Astrocyte of the cerebellum (primary cell): ENCODE measurements at regions not wholly inside any gene's neighbourhood (a gene's known extent, or its start where the extent isn't known, plus 50 kb on each side); places are given as distances from the start of the nearest gene placed in this dataset.
"Not testable (repeated sequence)": the region's sequence is repeated elsewhere in the genome, so short reads cannot be mapped to it uniquely, and the experiment has no call there.

ENCODE experiments used
- DNase-seq: peaks from one replicate; pipeline ENCODE4 v3.0.0-alpha.2; 2011; ENCODE audit warnings: low read depth
- H3K4me3 ChIP-seq: 2 replicates; pipeline ENCODE4 v1.5.1; 2011; ENCODE audit warnings: mild to moderate bottlenecking, low read depth, low read length, moderate library complexity
- CTCF ChIP-seq: IDR thresholded peaks from 2 replicates; pipeline ENCODE4 v1.5.1; 2012; ENCODE audit warnings: low read length, low read depth, moderate library complexity, mild to moderate bottlenecking; ENCODE audit errors: missing control alignments
- in situ Hi-C: cut with HindIII; loops from 2 replicates; pipeline ENCODE4 v1.10.0; 2017; ENCODE audit warnings: low sequenced_read_pairs

DNA sequence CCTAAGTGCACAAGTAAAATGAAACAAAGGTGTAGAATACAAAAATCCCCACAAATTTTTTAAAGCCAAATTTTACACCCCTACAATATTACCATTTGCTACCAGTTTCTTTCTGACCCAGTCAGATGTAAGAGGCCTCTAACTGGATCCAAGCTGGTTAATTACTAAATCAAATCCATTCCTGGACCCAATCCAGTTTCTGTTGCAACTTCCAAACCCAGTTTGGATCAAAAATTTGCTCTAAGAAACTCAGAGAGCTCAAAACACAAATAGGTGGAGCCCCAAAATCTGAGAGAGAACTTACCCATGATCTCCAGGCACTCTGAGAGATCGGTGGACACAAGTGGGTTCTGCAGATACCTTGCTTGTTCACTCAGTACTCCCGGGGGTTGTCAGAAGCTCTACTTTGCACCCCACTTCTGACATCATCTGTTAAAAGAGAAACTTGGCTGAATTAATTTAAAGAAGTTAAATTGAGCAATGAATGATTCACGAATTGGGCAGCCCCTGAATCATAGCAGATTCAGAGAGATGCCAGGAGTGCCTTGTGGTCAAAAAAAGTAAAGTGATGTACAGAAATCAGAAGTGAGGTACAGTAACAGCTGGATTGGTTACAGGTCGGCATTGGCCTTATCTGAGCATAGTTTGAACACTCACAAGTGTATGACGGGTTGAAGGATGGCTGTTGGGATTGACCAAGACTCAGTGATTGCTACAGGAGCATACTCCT is 448.0 kb downstream of the KCNT2 start:
- DNase-seq: peak; percentile 28
- H3K4me3 ChIP-seq: no peak overlapping the region
- in situ Hi-C loops: no loop called here
- no peak for TF ChIP-seq CTCF

GRCh38 chr1:196155586-196155985 is 452.7 kb downstream of the KCNT2 start:
- in situ Hi-C loops: no loop called here
- DNase-seq: no peak
- no peak overlapping the region for H3K4me3 ChIP-seq
- TF ChIP-seq CTCF: no peak

DNA sequence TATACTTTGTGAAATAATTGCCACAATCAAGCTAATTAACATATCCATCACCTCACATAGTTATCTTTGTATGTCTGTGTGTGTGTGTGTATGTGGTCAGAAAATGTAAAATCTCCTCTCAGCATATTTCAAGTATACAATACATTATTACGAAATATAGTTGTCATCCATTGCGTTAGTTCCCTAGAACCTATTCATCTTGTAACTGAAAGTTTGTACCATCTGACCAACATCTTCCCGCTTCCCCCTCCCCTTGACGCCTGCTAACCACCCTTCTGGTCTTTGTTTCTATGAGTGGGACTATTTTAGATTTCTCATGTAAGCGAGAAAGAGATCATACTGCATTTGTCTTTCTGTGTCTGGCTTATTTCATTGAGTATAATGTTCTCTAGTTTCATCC is 455.3 kb downstream of the KCNT2 start:
- TF ChIP-seq CTCF: no peak
- in situ Hi-C loops: no loop called here
- H3K4me3 ChIP-seq: no peak overlapping the region
- DNase-seq: no peak

DNA sequence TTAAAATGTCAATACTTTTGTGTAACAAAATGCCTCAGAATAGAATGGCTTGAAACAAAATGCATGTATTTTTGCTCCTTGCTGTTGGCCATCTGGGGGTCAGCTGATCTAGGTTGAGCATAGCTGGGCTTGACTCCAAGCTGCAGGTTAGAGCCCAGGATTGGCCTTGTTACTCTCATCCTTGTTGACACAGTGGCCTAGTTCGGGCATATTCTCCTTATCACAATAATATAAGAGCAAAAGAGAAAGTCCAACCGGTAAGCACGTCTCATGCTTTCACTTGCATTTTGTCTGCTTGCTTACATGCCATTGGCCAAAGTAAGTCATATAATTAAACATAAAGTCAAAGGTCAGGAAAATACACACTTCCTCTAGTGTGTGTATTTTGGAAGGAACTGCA is 456.2 kb downstream of the KCNT2 start:
- no peak for TF ChIP-seq CTCF
- in situ Hi-C loops: no loop called here
- H3K4me3 ChIP-seq: no peak overlapping the region
- DNase-seq: no peak

GRCh38 chr1:196148367-196148970 is 459.8 kb downstream of the KCNT2 start:
- peak; percentile 44 for DNase-seq
- H3K4me3 ChIP-seq: no peak overlapping the region
- no peak for TF ChIP-seq CTCF
- in situ Hi-C loops: no loop called here

- no peak for TF ChIP-seq CTCF
- DNase-seq: no peak
- no peak overlapping the region for H3K4me3 ChIP-seq
- in situ Hi-C loops: no loop called here
These were observed 460.7 kb downstream of the KCNT2 start for GRCh38 chr1:196147530-196147929.

- in situ Hi-C loops, H3K4me3 ChIP-seq: not testable (repeated sequence)
These were observed 463.1 kb downstream of the KCNT2 start for GRCh38 chr1:196145151-196145550.

More at GRCh38 chr1:196145151-196145550, 463.1 kb downstream of the KCNT2 start:
- not testable (repeated sequence) for DNase-seq
